Astrocyte of the cerebellum (primary cell): ENCODE measurements at regions not wholly inside any gene's neighbourhood (a gene's known extent, or its start where the extent isn't known, plus 50 kb on each side); places are given as distances from the start of the nearest gene placed in this dataset.

ENCODE experiments used
- DNase-seq: peaks from one replicate; pipeline ENCODE4 v3.0.0-alpha.2; 2011; ENCODE audit warnings: low read depth
- H3K4me3 ChIP-seq: 2 replicates; pipeline ENCODE4 v1.5.1; 2011; ENCODE audit warnings: mild to moderate bottlenecking, low read depth, low read length, moderate library complexity
- in situ Hi-C: cut with HindIII; loops from 2 replicates; pipeline ENCODE4 v1.10.0; 2017; ENCODE audit warnings: low sequenced_read_pairs
- TF ChIP-seq, protein P1 (sequence below): IDR thresholded peaks from 2 replicates; pipeline ENCODE4 v1.5.1; 2012; ENCODE audit warnings: low read length, low read depth, moderate library complexity, mild to moderate bottlenecking; ENCODE audit errors: missing control alignments

DNA sequence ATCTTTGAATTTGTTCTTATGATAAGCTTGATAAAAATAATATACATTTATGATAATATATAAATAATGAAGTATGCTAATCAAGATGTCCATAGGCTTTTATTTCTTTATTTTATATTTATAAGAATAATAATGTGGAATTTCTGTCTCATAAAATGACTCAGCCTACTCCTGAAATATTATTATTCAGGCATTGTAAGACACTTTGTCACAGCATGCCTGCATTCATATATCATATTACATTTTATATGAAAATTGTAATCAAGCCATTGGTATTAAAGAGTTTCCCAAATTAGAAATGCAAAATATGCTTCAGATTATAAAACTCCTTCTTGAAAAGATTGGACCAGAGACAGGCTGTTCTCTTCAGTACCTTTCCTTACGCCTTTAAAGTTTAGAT is 1303.7 kb upstream of the CADM2 start:
- in situ Hi-C loops: loop anchor here (5.0 kb wide), 1 partner anchor 33 kb away; no protein-coding TSS in a partner anchor
- no peak for DNase-seq
- TF ChIP-seq, protein P1, sequence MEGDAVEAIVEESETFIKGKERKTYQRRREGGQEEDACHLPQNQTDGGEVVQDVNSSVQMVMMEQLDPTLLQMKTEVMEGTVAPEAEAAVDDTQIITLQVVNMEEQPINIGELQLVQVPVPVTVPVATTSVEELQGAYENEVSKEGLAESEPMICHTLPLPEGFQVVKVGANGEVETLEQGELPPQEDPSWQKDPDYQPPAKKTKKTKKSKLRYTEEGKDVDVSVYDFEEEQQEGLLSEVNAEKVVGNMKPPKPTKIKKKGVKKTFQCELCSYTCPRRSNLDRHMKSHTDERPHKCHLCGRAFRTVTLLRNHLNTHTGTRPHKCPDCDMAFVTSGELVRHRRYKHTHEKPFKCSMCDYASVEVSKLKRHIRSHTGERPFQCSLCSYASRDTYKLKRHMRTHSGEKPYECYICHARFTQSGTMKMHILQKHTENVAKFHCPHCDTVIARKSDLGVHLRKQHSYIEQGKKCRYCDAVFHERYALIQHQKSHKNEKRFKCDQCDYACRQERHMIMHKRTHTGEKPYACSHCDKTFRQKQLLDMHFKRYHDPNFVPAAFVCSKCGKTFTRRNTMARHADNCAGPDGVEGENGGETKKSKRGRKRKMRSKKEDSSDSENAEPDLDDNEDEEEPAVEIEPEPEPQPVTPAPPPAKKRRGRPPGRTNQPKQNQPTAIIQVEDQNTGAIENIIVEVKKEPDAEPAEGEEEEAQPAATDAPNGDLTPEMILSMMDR: no peak
- H3K4me3 ChIP-seq: no peak overlapping the region

DNA sequence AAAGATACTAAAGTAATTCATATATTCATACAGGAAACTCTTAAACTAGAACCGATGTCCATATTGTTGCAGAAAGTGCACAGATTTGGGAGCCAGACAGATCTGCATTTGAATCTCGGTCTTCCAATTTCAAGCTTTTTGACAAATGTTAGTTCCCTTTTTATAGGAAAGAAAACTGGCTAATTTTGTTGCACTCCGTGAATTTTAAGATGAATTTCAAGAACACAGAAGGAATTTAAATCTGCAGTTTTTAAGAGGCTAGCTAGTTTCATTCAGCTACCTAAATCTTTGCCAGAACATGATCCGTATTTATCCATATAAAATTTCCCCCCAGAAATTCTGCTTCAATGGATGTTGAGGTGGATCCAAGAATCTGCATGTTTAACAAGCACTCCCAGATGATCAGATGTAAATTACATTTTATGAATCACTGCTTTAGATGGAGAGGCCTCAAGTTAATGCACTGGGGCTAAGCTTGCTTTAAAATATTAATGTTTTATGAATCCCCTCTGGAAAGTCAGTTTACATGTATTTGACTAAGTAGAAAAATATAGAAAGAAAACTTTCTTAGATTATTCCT is 1296.3 kb upstream of the CADM2 start:
- in situ Hi-C loops: no loop called here
- H3K4me3 ChIP-seq: no peak overlapping the region
- no peak for DNase-seq
- TF ChIP-seq, protein P1: no peak

DNA sequence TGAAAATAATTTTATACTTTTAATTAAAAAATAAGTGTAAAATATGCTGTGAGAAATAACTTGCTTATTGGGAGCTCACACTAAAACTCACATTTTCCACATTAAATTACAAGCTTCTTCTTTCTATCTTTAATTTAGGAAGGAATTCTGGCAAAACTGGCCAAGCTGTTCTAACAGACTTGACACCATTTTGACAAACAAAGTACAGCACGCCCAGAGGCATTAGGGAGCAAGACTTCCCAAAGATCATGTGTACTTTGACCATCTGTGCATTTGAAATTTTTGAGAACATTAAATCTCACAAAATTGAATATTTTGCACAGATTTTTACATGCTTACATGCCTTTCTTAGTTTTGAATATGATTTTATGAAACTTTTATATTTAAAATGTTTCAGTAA is 1288.4 kb upstream of the CADM2 start:
- in situ Hi-C loops: no loop called here
- no peak for DNase-seq
- H3K4me3 ChIP-seq: no peak overlapping the region
- TF ChIP-seq, protein P1: no peak

DNA sequence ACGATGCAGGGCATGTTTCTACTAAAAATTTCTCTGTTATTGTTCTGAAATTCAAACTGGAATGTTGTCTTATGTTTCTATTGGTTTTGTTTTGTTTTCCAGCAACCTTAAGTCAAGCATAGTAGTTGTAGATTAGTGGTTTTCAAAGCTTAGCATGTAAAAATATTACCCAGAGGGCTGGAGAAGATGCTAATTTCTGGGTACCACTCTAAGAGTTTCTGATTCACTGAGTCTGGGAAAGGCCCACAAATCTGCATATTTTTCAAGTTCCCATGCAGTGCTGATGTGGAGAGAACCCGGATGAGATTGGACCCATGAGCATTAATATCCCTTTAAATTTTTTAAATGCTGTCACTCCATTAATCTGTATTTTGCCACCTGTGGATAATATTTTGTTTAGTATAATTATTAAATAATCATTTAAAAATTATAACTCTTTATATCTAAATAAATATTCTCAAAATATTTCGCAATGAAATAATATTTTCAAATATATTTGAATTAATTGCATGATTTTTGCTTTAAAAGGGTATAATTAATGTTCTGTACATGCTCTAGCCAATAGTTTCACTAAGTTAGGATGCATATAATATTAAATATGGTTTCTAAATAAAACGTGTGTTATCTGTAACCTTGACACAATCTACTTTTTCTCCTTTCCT is 1274.7 kb upstream of the CADM2 start:
- TF ChIP-seq, protein P1: no peak
- H3K4me3 ChIP-seq: no peak overlapping the region
- in situ Hi-C loops: no loop called here
- no peak for DNase-seq

DNA sequence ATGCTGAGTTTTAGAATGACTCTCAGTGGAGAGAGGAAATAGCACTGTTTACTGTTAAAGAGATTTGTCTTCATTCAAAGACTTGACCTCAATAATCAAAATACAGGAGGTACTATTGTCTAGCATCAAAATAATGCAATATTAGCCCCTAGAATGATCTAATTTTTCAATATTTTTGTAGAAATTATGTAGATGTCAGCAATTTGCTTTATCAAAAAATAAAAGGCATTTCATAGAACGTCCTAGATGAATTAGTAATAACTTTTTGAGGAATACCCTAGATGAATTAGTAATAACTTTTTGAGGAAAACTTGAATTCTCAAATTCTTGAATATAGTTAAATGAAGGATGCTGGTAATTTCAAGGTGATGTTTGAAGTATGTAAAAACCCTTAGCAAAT is 1252.1 kb upstream of the CADM2 start:
- TF ChIP-seq, protein P1: no peak
- H3K4me3 ChIP-seq: no peak overlapping the region
- no peak for DNase-seq
- in situ Hi-C loops: no loop called here

DNA sequence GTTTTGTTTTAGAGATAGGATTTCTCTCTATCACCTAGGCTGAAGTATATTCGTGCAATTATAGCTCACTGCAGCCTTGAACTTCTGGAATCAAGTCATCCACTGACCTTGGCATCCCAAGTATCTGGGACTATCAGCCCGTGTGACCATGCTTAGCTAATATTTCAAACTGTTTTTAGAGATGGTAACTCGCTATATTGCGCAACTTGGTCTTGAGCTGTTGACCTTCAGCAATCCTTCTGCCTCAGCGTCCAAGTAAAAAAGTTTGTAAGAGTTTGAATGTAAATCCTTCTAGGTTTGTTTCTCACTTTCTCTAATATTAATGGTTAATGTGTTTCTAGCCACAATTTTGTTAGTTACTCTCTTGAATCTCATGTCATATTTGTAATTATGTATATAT is 1243.5 kb upstream of the CADM2 start:
- no peak for DNase-seq
- no peak overlapping the region for H3K4me3 ChIP-seq
- TF ChIP-seq, protein P1: no peak
- in situ Hi-C loops: no loop called here
